ENCODE measurements at regions not wholly inside any gene's neighbourhood (a gene's known extent, or its start where the extent isn't known, plus 50 kb on each side); places are given as distances from the start of the nearest gene placed in this dataset.

DNA sequence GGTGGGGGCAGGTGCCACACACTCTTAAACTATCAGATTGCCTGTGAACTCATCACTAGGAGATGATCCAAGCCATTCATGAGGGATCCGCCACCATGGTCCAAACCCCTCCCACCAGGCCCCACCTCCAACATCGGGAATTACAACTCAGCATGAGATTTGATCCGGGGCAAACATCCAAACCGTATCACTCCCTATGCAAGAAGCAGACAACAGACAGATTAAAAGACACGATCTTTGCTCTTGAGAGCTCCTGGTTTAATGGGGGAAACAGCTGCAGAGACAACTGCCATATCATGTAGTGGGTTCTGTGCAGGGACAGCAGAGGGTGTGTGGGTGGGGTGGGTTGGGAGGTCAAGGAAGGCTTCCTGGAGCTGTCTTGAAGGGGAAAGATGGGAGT is 123.6 kb downstream of the EMX2 start:
- peaks cover 52% of the 10 kb centered on the region for H3K9me3 Mint-ChIP-seq
- DNase-seq, result no peak
- H3K4me3 Mint-ChIP-seq, result no peak overlapping the region
- peaks cover 5% of the 10 kb centered on the region for H3K27me3 Mint-ChIP-seq (ENCODE audit: insufficient read depth)
- no peaks in the 10 kb centered on the region for H3K36me3 Mint-ChIP-seq (ENCODE audit: low read depth)
- no peak overlapping the region for H3K27ac Mint-ChIP-seq
- TF ChIP-seq, protein P1, sequence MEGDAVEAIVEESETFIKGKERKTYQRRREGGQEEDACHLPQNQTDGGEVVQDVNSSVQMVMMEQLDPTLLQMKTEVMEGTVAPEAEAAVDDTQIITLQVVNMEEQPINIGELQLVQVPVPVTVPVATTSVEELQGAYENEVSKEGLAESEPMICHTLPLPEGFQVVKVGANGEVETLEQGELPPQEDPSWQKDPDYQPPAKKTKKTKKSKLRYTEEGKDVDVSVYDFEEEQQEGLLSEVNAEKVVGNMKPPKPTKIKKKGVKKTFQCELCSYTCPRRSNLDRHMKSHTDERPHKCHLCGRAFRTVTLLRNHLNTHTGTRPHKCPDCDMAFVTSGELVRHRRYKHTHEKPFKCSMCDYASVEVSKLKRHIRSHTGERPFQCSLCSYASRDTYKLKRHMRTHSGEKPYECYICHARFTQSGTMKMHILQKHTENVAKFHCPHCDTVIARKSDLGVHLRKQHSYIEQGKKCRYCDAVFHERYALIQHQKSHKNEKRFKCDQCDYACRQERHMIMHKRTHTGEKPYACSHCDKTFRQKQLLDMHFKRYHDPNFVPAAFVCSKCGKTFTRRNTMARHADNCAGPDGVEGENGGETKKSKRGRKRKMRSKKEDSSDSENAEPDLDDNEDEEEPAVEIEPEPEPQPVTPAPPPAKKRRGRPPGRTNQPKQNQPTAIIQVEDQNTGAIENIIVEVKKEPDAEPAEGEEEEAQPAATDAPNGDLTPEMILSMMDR (IDR thresholded peaks at IDR 0.05), result no peak
- H3K4me1 Mint-ChIP-seq (ENCODE audit: low read depth), result no peaks in the 10 kb centered on the region

DNA sequence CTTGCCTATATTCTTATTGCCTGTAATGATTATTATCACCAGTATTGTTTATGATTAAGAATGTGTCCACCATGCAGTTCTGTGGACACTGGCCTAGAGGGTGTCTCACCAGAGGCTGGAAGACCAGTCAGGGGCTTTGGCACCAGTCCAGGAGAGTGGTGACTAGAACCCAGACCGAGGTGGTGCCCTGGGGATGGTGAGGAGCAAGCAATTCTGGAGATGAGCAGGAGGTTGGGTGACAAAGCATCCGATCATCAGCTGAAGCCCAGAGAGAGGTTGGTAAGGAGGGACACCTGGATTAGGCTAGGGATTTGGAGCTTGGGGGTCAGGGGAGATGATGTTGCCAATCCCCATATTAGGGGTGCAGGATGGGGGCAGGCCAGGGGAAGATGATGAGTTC is 124.4 kb downstream of the EMX2 start:
- no peak for DNase-seq
- Mint-ChIP-seq H3K4me3 (no peak overlapping the region), H3K4me1 (ENCODE audit: low read depth) (no peaks in the 10 kb centered on the region), H3K27me3 (ENCODE audit: insufficient read depth) (peaks cover 5% of the 10 kb centered on the region), H3K36me3 (ENCODE audit: low read depth) (no peaks in the 10 kb centered on the region), H3K27ac (no peak overlapping the region), H3K9me3 (peaks cover 51% of the 10 kb centered on the region)
- TF ChIP-seq, protein P1 (IDR thresholded peaks at IDR 0.05), result no peak

DNA sequence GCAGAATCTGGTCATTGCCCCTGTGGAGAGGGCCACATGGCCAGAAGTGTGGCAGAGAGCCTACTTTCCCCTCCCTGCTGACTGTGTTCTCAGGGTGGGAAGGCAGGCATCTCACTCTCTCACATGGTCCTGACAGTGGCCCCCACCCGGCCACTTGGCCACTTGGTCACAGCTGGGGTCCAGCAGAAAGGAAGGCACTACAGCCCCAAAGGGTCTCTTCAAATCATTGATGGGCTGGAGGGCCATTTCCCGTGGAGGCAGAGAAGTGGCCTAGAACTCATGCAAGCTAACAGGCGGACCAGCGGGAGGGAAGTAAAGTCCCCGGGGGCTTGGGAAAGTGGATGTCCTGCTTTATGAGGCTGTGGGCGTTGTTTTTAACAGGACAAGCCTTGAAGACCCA is 125.3 kb downstream of the EMX2 start:
- H3K4me1 Mint-ChIP-seq (ENCODE audit: low read depth), result no peaks in the 10 kb centered on the region
- H3K36me3 Mint-ChIP-seq (ENCODE audit: low read depth), result no peaks in the 10 kb centered on the region
- TF ChIP-seq, protein P1 (IDR thresholded peaks at IDR 0.05), result no peak

DNA sequence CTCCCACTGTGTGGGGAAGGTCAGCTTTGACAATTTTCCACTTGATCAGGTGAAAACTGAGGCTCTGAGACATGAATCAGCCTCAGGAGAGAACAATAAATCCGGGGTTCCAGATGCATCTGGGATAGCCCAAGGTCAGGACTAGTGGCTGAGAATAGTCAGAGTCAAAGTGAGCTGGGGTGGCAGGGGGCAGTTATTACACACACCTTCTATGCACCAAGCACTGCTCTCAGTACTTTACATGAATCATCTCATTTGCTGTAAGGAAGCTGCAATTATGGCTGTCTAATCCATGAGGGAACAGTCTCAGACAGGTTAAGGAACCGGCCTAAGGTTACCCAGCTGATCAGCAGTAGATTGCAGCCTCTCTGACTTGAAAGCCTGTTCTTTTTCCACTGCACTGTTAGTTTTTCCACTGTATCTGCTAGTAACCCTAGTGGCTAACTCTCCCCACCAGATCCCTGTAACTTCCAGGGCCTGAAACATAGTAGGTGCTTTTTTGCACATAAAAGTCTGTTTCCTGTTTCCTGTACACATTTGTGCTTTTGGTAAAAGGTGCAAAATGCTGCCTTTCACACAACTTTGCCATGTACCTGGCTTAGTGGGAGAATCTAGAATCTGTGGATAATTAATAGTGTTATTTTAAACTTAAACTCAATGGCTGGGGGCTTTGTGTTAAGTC is 125.9 kb downstream of the EMX2 start:
- no peaks in the 10 kb centered on the region for H3K36me3 Mint-ChIP-seq (ENCODE audit: low read depth)
- H3K4me3 Mint-ChIP-seq, result no peak overlapping the region
- no peak for DNase-seq
- peaks cover 5% of the 10 kb centered on the region for H3K27me3 Mint-ChIP-seq (ENCODE audit: insufficient read depth)
- peaks cover 47% of the 10 kb centered on the region for H3K9me3 Mint-ChIP-seq
- no peak overlapping the region for H3K27ac Mint-ChIP-seq
- TF ChIP-seq, protein P1 (IDR thresholded peaks at IDR 0.05), result no peak
- H3K4me1 Mint-ChIP-seq (ENCODE audit: low read depth), result no peaks in the 10 kb centered on the region

More for the DNA sequence above, 125.3 kb downstream of the EMX2 start:
- no peak overlapping the region for H3K27ac Mint-ChIP-seq
- DNase-seq, result no peak
- H3K4me3 Mint-ChIP-seq, result no peak overlapping the region
- peaks cover 47% of the 10 kb centered on the region for H3K9me3 Mint-ChIP-seq
- H3K27me3 Mint-ChIP-seq (ENCODE audit: insufficient read depth), result peaks cover 5% of the 10 kb centered on the region

- DNase-seq, result no peak
- TF ChIP-seq, protein P1 (IDR thresholded peaks at IDR 0.05), result no peak
- Mint-ChIP-seq H3K9me3 (peaks cover 47% of the 10 kb centered on the region), H3K27ac (no peak overlapping the region), H3K36me3 (ENCODE audit: low read depth) (no peaks in the 10 kb centered on the region), H3K4me1 (ENCODE audit: low read depth) (no peaks in the 10 kb centered on the region), H3K4me3 (no peak overlapping the region), H3K27me3 (ENCODE audit: insufficient read depth) (peaks cover 5% of the 10 kb centered on the region)
Observed at GRCh38 chr10:117669122-117669521, 126.6 kb downstream of the EMX2 start.

Data from HFFc6 (cell line).